ENCODE measurements at regions not wholly inside any gene's neighbourhood (a gene's known extent, or its start where the extent isn't known, plus 50 kb on each side); places are given as distances from the start of the nearest gene placed in this dataset.

DNA sequence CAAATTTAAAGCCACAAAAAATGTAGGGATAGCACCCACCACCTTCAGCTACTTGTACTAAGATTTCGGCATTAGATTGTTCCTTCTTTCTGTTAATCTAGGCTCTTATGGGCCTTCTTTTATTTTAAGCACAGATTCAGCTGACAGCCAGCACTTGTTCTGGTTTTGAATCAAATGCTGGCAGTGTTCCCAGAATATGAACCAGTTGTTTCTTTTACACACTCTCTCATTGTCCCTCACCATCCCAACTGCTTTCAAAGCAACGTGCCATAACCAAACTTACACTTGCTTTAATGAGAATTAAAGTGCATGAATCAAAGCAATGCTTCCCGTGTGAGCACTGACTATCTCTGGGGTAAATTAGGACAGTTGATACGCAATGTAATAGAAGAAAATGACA, 744.5 kb upstream of the FAM241A start:
- ChIA-PET POLR2A (no interaction called here), CTCF (interaction anchor here (0.9 to 1.1 kb wide), 2 partner anchors 8 to 37 kb away, joined by 3 to 4 read pairs; no protein-coding TSS in a partner anchor)
- TF ChIP-seq, protein P1, sequence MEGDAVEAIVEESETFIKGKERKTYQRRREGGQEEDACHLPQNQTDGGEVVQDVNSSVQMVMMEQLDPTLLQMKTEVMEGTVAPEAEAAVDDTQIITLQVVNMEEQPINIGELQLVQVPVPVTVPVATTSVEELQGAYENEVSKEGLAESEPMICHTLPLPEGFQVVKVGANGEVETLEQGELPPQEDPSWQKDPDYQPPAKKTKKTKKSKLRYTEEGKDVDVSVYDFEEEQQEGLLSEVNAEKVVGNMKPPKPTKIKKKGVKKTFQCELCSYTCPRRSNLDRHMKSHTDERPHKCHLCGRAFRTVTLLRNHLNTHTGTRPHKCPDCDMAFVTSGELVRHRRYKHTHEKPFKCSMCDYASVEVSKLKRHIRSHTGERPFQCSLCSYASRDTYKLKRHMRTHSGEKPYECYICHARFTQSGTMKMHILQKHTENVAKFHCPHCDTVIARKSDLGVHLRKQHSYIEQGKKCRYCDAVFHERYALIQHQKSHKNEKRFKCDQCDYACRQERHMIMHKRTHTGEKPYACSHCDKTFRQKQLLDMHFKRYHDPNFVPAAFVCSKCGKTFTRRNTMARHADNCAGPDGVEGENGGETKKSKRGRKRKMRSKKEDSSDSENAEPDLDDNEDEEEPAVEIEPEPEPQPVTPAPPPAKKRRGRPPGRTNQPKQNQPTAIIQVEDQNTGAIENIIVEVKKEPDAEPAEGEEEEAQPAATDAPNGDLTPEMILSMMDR (IDR thresholded peaks at IDR 0.05; ENCODE audit: control extremely low read depth, extremely low read depth, low read depth, missing control alignments): no peak
- DNase-seq (ENCODE audit: extremely low spot score): no peak

DNA sequence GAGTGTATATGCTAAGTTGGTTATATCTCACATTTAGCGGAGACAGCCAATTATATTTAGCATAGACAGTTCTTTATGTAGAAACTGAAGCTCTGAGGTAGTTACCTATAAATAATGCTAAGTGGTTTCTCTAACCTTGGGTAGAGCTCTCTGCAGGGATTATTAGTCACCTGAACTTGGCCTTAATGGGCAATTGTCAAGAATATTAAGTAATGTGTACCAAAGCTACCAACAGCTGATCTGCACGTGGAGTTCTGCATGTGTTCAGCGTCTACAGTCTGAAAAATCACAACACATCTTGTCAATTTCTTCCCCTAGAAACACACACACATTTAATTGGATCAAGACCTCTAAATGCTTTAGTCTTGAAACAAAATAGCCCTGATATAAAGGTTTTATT, 740.6 kb upstream of the FAM241A start:
- no peak for DNase-seq (ENCODE audit: extremely low spot score)
- TF ChIP-seq, protein P1 (IDR thresholded peaks at IDR 0.05; ENCODE audit: control extremely low read depth, extremely low read depth, low read depth, missing control alignments): no peak
- CTCF ChIA-PET: interaction anchor here (1.2 kb wide), 1 partner anchor 11 kb away, joined by 3 read pairs; no protein-coding TSS in a partner anchor
- POLR2A ChIA-PET: no interaction called here

DNA sequence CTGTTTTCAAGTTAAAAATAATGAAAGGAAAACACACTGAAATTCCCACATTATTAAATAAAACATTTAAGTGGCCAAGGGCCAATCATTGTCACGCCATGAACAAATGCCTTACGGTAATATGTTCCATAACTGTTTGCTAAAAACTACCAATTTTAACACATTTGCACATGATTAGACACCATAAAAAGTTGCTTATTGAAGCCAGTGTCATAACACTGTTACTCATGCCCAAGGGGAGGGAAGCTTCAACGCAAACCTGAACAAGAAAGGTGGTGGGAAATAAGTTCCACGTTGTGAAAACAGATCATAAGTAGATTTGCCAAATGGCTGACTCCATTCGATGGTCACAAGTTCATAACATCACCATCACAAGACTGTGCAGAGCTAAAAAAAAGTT, 739.3 kb upstream of the FAM241A start:
- ChIA-PET POLR2A (no interaction called here), CTCF (interaction anchor here (1.0 to 1.2 kb wide), 2 partner anchors 10 to 12 kb away, joined by 3 read pairs; no protein-coding TSS in a partner anchor)
- TF ChIP-seq, protein P1 (IDR thresholded peaks at IDR 0.05; ENCODE audit: control extremely low read depth, extremely low read depth, low read depth, missing control alignments): no peak
- no peak for DNase-seq (ENCODE audit: extremely low spot score)

DNA sequence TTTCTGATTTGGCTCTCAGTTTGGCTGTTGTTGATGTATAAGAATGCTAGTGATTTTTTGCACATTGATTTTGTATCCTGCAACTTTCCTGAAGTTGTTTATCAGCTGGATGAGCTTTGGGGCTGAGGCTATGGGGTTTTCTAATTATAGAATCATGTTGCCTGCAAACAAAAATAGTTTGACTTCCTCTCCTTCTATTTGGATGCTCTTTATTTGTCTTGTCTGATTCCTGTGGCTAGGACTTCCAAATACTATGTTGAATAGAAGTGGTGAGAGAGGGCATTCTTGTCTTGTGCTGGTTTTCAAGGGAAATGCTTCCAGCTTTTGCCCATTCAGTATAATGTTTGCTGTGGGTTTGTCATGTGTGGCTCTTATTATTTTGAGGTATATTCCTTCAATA, 734.7 kb upstream of the FAM241A start:
- POLR2A ChIA-PET: no interaction called here
- CTCF ChIA-PET: no interaction called here
- TF ChIP-seq, protein P1 (IDR thresholded peaks at IDR 0.05; ENCODE audit: control extremely low read depth, extremely low read depth, low read depth, missing control alignments): no peak
- no peak for DNase-seq (ENCODE audit: extremely low spot score)

DNA sequence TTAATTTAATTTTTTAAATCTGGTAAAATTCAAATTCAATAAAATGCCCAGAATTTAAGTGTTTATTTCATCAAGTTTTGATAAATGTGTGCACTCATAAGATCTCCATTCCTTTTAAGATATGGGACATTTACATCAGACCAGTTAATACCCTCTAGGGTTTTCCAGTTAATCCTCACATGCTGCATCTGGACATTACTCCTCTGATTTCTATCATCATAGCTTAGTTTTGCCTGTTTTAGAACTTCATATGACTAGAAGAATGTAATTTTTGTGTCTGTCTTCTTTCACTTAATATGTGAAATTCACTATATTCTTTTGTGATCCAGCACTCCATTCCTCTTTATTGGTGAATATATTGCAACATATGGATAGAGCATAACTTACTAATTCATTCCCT, 727.7 kb upstream of the FAM241A start:
- CTCF ChIA-PET: no interaction called here
- no peak for DNase-seq (ENCODE audit: extremely low spot score)
- TF ChIP-seq, protein P1 (IDR thresholded peaks at IDR 0.05; ENCODE audit: control extremely low read depth, extremely low read depth, low read depth, missing control alignments): no peak
- POLR2A ChIA-PET: no interaction called here

DNA sequence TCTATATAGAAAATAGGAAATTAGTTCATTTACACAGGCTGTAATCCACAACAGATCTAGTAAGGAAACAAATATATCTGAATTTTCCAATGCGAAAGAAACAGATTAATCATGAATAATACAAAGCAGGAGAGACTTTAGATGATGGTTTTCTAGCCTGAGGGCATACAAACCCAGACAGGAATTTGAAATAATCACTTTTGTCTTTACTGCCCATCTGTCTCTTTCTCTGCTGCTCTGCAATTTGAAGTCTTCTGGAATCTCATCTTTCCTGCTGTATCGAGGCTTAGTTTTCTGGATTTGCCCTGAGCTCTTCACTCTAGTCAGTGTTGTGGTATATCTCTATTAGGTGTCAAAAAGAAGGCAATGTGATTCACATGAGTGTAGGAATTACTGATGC, 711.8 kb upstream of the FAM241A start:
- TF ChIP-seq, protein P1 (IDR thresholded peaks at IDR 0.05; ENCODE audit: control extremely low read depth, extremely low read depth, low read depth, missing control alignments): no peak
- ChIA-PET POLR2A (no interaction called here), CTCF (interaction anchor here (1.3 kb wide), 1 partner anchor 10 kb away, joined by 3 read pairs; no protein-coding TSS in a partner anchor)
- no peak for DNase-seq (ENCODE audit: extremely low spot score)

DNA sequence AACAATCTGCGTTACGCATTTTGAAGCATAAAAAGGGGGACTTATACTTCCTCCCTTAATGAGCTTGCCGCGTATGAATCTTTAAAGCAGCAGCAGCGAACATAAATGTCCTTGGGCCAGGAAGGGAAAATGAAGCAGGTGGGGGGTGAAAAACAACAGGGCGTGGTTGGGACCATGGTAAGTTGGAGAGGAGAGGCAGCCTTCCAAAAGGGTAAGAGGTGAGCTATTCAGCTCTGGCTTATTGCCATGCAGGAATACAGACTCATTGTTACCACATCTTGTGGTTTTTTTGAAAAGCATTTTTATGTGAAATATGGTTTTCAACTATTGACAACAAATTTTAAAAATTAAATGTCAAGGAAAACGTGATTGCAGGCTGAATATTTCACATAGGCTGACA, 710.7 kb upstream of the FAM241A start:
- TF ChIP-seq, protein P1 (IDR thresholded peaks at IDR 0.05; ENCODE audit: control extremely low read depth, extremely low read depth, low read depth, missing control alignments): no peak
- no peak for DNase-seq (ENCODE audit: extremely low spot score)
- CTCF ChIA-PET: interaction anchor here (1.3 kb wide), 1 partner anchor 12 kb away, joined by 3 read pairs; no protein-coding TSS in a partner anchor
- POLR2A ChIA-PET: no interaction called here
